K562 (cell line): ENCODE measurements at regions not wholly inside any gene's neighbourhood (a gene's known extent, or its start where the extent isn't known, plus 50 kb on each side); places are given as distances from the start of the nearest gene placed in this dataset.
A peak's percentile ranks its signal among the peaks of the same experiment; 100 is the strongest.

ENCODE experiments used
- COPS2 ChIP-seq: fragments of 450-650 bp; conservative IDR thresholded peaks from 2 replicates; pipeline ENCODE4 v1.6.1; 2016; ENCODE audit warnings: mild to moderate bottlenecking, moderate library complexity
- FOSL1 ChIP-seq: fragments of 200-800 bp; sonication (Bioruptor generic); conservative IDR thresholded peaks from 2 replicates; pipeline ENCODE4 v1.6.1; 2016; ENCODE audit warnings: missing genetic modification characterization, missing compliant biosample characterization
- FOXK2 ChIP-seq, 2 experiments: fragments of 450-650 bp; IDR thresholded peaks in 1 of 2; conservative IDR thresholded peaks in 1 of 2; 2 replicates each; pipeline ENCODE4 v1.6.1; 2016; ENCODE audit warnings: low read depth in 2 of 2, mild to moderate bottlenecking in 1 of 2
- HMG20B ChIP-seq: fragments of 250-450 bp; sonication (Bioruptor Pico); IDR thresholded peaks from 2 replicates; pipeline ENCODE4 v1.5.0; 2021; ENCODE audit warnings: mild to moderate bottlenecking
- HNRNPLL ChIP-seq: fragments of 200-400 bp; formaldehyde crosslinking; IDR thresholded peaks from 2 replicates; pipeline ENCODE4 v1.6.1; 2017; ENCODE audit warnings: low read length, low read depth, mild to moderate bottlenecking; ENCODE audit not compliant: poor library complexity, severe bottlenecking
- KDM1A ChIP-seq, 2 experiments: fragments of 450-650 bp; IDR thresholded peaks; 2 replicates each; pipeline ENCODE4 v1.6.1; 2016; ENCODE audit warnings: mild to moderate bottlenecking in 2 of 2
- KDM4B ChIP-seq, 2 experiments: fragments of 450-650 bp in 1 of 2; sonication (generic) in 1 of 2; IDR thresholded peaks; 2 replicates each; pipeline ENCODE4 v1.6.1; 2016 to 2017; ENCODE audit warnings: borderline replicate concordance in 2 of 2, antibody characterized with exemption in 1 of 2, low read depth in 1 of 2, mild to moderate bottlenecking in 1 of 2
- NRF1 ChIP-seq, 2 experiments: fragments of 450-650 bp; IDR thresholded peaks in 1 of 2; conservative IDR thresholded peaks in 1 of 2; 2 replicates each; pipeline ENCODE4 v1.6.1; 2014; ENCODE audit warnings: mild to moderate bottlenecking in 2 of 2
- SNAPC5 ChIP-seq: fragments of 250-450 bp; sonication (Bioruptor Pico); IDR thresholded peaks from 2 replicates; pipeline ENCODE4 v1.8.0; 2021; ENCODE audit warnings: moderate library complexity, mild to moderate bottlenecking, inconsistent platforms
- TAF7 ChIP-seq: fragments of 450-650 bp; IDR thresholded peaks from 2 replicates; pipeline ENCODE4 v1.6.1; 2016; ENCODE audit warnings: missing genetic modification characterization, missing compliant biosample characterization
- TRIM24 ChIP-seq, 2 experiments: fragments of 450-650 bp; IDR thresholded peaks; 2 replicates each; pipeline ENCODE4 v1.6.1; 2016
- ZHX1 ChIP-seq: fragments of 150-350 bp; conservative IDR thresholded peaks from 2 replicates; pipeline ENCODE4 v1.6.1; 2014; ENCODE audit warnings: low read length
- ZNF280A ChIP-seq: fragments of 450-650 bp; IDR thresholded peaks from 2 replicates; pipeline ENCODE4 v1.6.1; 2018; ENCODE audit warnings: mild to moderate bottlenecking, low read depth; ENCODE audit not compliant: partially characterized antibody
- TF ChIP-seq, protein P1 (sequence below): sonication (generic); formaldehyde crosslinking; IDR thresholded peaks from 2 replicates; pipeline ENCODE4 v1.8.0; 2023; ENCODE audit warnings: mild to moderate bottlenecking, missing genetic modification reagents
- TF ChIP-seq, protein P2 (sequence below): fragments of 250-450 bp; sonication (Bioruptor Pico); IDR thresholded peaks from 2 replicates; pipeline ENCODE4 v1.5.0; 2021; ENCODE audit warnings: mild to moderate bottlenecking, borderline replicate concordance

- no peak for TF ChIP-seq ZNF280A
- TF ChIP-seq NRF1 (conservative IDR thresholded peaks at IDR 0.05 in 1 of 2, IDR thresholded peaks at IDR 0.05 in 1 of 2) = peak in 1 of 2 experiments; percentile 11; a peak in 1 of 4 replicates
- TF ChIP-seq FOSL1 = no peak
- no peak for TF ChIP-seq COPS2
- TF ChIP-seq ZHX1 = no peak
- no peak for TF ChIP-seq KDM4B (IDR thresholded peaks at IDR 0.05; ENCODE audit: borderline replicate concordance in 2 of 2, low read depth in 1 of 2)
- no peak for TF ChIP-seq SNAPC5
- TF ChIP-seq TAF7 = no peak
- peak; percentile 40 to 60; a peak in 2 of 4 replicates for TF ChIP-seq KDM1A (IDR thresholded peaks at IDR 0.05)
- no peak for TF ChIP-seq FOXK2 (conservative IDR thresholded peaks at IDR 0.05 in 1 of 2, IDR thresholded peaks at IDR 0.05 in 1 of 2; ENCODE audit: low read depth in 2 of 2)
- TF ChIP-seq, protein P1, sequence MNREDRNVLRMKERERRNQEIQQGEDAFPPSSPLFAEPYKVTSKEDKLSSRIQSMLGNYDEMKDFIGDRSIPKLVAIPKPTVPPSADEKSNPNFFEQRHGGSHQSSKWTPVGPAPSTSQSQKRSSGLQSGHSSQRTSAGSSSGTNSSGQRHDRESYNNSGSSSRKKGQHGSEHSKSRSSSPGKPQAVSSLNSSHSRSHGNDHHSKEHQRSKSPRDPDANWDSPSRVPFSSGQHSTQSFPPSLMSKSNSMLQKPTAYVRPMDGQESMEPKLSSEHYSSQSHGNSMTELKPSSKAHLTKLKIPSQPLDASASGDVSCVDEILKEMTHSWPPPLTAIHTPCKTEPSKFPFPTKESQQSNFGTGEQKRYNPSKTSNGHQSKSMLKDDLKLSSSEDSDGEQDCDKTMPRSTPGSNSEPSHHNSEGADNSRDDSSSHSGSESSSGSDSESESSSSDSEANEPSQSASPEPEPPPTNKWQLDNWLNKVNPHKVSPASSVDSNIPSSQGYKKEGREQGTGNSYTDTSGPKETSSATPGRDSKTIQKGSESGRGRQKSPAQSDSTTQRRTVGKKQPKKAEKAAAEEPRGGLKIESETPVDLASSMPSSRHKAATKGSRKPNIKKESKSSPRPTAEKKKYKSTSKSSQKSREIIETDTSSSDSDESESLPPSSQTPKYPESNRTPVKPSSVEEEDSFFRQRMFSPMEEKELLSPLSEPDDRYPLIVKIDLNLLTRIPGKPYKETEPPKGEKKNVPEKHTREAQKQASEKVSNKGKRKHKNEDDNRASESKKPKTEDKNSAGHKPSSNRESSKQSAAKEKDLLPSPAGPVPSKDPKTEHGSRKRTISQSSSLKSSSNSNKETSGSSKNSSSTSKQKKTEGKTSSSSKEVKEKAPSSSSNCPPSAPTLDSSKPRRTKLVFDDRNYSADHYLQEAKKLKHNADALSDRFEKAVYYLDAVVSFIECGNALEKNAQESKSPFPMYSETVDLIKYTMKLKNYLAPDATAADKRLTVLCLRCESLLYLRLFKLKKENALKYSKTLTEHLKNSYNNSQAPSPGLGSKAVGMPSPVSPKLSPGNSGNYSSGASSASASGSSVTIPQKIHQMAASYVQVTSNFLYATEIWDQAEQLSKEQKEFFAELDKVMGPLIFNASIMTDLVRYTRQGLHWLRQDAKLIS = no peak
- TF ChIP-seq, protein P2, sequence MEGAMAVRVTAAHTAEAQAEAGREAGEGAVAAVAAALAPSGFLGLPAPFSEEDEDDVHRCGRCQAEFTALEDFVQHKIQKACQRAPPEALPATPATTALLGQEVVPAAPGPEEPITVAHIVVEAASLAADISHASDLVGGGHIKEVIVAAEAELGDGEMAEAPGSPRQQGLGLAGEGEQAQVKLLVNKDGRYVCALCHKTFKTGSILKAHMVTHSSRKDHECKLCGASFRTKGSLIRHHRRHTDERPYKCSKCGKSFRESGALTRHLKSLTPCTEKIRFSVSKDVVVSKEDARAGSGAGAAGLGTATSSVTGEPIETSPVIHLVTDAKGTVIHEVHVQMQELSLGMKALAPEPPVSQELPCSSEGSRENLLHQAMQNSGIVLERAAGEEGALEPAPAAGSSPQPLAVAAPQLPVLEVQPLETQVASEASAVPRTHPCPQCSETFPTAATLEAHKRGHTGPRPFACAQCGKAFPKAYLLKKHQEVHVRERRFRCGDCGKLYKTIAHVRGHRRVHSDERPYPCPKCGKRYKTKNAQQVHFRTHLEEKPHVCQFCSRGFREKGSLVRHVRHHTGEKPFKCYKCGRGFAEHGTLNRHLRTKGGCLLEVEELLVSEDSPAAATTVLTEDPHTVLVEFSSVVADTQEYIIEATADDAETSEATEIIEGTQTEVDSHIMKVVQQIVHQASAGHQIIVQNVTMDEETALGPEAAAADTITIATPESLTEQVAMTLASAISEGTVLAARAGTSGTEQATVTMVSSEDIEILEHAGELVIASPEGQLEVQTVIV (CRISPR knock-in tag) = peak; percentile 85
- no peak for TF ChIP-seq HMG20B (CRISPR knock-in tag)
- no peak for TF ChIP-seq TRIM24 (IDR thresholded peaks at IDR 0.05)
- TF ChIP-seq HNRNPLL = no peak
Measured at GRCh38 chr12:123034022-123034541, 53.6 kb downstream of the ARL6IP4 start (continued).
